SK-N-SH treated with all-trans-retinoic acid at 6 μM for 48 hours (cell line): ENCODE measurements at regions not wholly inside any gene's neighbourhood (a gene's known extent, or its start where the extent isn't known, plus 50 kb on each side); places are given as distances from the start of the nearest gene placed in this dataset.
A peak's percentile ranks its signal among the peaks of the same experiment; 100 is the strongest.

Experiments
- ATAC-seq: fragments of 200-7000 bp; cut with Tn5 transposase; 3 replicates; pipeline ENCODE4 v1.9.1; 2020; ENCODE audit warnings: mild to moderate bottlenecking, moderate library complexity
- GLIS3 ChIP-seq: fragments of 250-450 bp; sonication (Bioruptor Pico); IDR thresholded peaks from 2 replicates; pipeline ENCODE4 v1.5.0; 2020; ENCODE audit warnings: mild to moderate bottlenecking, moderate library complexity
- ISL1 ChIP-seq: fragments of 250-450 bp; sonication (Bioruptor Pico); IDR thresholded peaks from 2 replicates; pipeline ENCODE4 v2.1.2; 2022; ENCODE audit warnings: mild to moderate bottlenecking, moderate library complexity
- PPARA ChIP-seq: fragments of 250-450 bp; sonication (Bioruptor Pico); IDR thresholded peaks from 2 replicates; pipeline ENCODE4 v1.5.0; 2020; ENCODE audit warnings: mild to moderate bottlenecking, borderline replicate concordance
- RARB ChIP-seq: fragments of 250-450 bp; sonication (Bioruptor Pico); IDR thresholded peaks from 2 replicates; pipeline ENCODE4 v1.8.0; 2021; ENCODE audit warnings: mild to moderate bottlenecking, moderate library complexity
- TOX ChIP-seq: fragments of 250-450 bp; sonication (Bioruptor Pico); IDR thresholded peaks from 2 replicates; pipeline ENCODE4 v1.8.0; 2021; ENCODE audit warnings: mild to moderate bottlenecking, moderate library complexity, borderline replicate concordance
- ZFP30 ChIP-seq: fragments of 450-650 bp; formaldehyde crosslinking; IDR thresholded peaks from 2 replicates; pipeline ENCODE4 v1.5.0; 2022; ENCODE audit warnings: mild to moderate bottlenecking, moderate library complexity
- ZNF565 ChIP-seq: fragments of 450-650 bp; formaldehyde crosslinking; conservative IDR thresholded peaks from 2 replicates; pipeline ENCODE4 v1.5.0; 2020; ENCODE audit warnings: low read depth, mild to moderate bottlenecking, moderate library complexity
- ZNF70 ChIP-seq: fragments of 450-650 bp; formaldehyde crosslinking; IDR thresholded peaks from 2 replicates; pipeline ENCODE4 v1.5.0; 2020; ENCODE audit warnings: mild to moderate bottlenecking, moderate library complexity
- ZNF8 ChIP-seq: fragments of 450-650 bp; formaldehyde crosslinking; IDR thresholded peaks from 2 replicates; pipeline ENCODE4 v1.5.0; 2020; ENCODE audit warnings: mild to moderate bottlenecking, moderate library complexity
- TF ChIP-seq, protein P1 (sequence below): fragments of 250-450 bp; sonication (Bioruptor Pico); IDR thresholded peaks from 2 replicates; pipeline ENCODE4 v1.5.1; 2020; ENCODE audit warnings: low read depth, mild to moderate bottlenecking, moderate library complexity
- TF ChIP-seq, protein P2 (sequence below): fragments of 250-450 bp; sonication (Bioruptor Pico); IDR thresholded peaks from 2 replicates; pipeline ENCODE4 v1.5.0; 2020; ENCODE audit warnings: mild to moderate bottlenecking, moderate library complexity
- TF ChIP-seq, protein P3 (sequence below): fragments of 250-450 bp; sonication (Bioruptor Pico); IDR thresholded peaks from 2 replicates; pipeline ENCODE4 v1.5.1; 2021; ENCODE audit warnings: mild to moderate bottlenecking, moderate library complexity
- TF ChIP-seq, protein P4 (sequence below): fragments of 250-450 bp; sonication (Bioruptor Pico); IDR thresholded peaks from 2 replicates; pipeline ENCODE4 v1.8.0; 2020; ENCODE audit warnings: mild to moderate bottlenecking, moderate library complexity, borderline replicate concordance

DNA sequence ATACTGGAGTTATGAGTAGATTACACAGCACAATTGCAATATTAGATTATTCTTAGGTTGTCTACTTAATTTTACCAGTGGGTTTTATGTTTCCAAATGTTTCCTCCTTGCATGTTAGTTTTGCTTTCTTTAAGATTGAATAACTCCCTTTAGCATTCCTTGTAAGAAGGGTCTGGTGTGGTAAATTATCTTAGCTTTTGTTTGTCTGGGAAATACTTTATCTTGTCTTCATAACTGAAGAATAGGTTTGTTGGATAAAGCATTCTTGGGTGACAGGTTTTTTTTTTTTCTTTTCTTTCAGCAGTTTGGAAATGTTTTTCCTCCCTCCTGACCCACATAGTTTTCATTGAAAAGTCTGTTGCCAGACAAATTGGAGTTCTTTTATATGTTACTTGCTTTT lies 531.1 kb downstream of the ANXA1 start:
- no peak for ATAC-seq
- no peak for TF ChIP-seq ZNF8
- TF ChIP-seq, protein P1, sequence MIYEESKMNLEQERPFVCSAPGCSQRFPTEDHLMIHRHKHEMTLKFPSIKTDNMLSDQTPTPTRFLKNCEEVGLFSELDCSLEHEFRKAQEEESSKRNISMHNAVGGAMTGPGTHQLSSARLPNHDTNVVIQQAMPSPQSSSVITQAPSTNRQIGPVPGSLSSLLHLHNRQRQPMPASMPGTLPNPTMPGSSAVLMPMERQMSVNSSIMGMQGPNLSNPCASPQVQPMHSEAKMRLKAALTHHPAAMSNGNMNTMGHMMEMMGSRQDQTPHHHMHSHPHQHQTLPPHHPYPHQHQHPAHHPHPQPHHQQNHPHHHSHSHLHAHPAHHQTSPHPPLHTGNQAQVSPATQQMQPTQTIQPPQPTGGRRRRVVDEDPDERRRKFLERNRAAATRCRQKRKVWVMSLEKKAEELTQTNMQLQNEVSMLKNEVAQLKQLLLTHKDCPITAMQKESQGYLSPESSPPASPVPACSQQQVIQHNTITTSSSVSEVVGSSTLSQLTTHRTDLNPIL (CRISPR knock-in tag), result no peak
- TF ChIP-seq, protein P2, sequence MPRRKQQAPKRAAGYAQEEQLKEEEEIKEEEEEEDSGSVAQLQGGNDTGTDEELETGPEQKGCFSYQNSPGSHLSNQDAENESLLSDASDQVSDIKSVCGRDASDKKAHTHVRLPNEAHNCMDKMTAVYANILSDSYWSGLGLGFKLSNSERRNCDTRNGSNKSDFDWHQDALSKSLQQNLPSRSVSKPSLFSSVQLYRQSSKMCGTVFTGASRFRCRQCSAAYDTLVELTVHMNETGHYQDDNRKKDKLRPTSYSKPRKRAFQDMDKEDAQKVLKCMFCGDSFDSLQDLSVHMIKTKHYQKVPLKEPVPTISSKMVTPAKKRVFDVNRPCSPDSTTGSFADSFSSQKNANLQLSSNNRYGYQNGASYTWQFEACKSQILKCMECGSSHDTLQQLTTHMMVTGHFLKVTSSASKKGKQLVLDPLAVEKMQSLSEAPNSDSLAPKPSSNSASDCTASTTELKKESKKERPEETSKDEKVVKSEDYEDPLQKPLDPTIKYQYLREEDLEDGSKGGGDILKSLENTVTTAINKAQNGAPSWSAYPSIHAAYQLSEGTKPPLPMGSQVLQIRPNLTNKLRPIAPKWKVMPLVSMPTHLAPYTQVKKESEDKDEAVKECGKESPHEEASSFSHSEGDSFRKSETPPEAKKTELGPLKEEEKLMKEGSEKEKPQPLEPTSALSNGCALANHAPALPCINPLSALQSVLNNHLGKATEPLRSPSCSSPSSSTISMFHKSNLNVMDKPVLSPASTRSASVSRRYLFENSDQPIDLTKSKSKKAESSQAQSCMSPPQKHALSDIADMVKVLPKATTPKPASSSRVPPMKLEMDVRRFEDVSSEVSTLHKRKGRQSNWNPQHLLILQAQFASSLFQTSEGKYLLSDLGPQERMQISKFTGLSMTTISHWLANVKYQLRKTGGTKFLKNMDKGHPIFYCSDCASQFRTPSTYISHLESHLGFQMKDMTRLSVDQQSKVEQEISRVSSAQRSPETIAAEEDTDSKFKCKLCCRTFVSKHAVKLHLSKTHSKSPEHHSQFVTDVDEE (CRISPR knock-in tag), result no peak
- TF ChIP-seq ZNF565 (CRISPR knock-in tag), result no peak
- no peak for TF ChIP-seq ZFP30 (CRISPR knock-in tag)
- TF ChIP-seq, all 23 proteins: peak for 0

DNA sequence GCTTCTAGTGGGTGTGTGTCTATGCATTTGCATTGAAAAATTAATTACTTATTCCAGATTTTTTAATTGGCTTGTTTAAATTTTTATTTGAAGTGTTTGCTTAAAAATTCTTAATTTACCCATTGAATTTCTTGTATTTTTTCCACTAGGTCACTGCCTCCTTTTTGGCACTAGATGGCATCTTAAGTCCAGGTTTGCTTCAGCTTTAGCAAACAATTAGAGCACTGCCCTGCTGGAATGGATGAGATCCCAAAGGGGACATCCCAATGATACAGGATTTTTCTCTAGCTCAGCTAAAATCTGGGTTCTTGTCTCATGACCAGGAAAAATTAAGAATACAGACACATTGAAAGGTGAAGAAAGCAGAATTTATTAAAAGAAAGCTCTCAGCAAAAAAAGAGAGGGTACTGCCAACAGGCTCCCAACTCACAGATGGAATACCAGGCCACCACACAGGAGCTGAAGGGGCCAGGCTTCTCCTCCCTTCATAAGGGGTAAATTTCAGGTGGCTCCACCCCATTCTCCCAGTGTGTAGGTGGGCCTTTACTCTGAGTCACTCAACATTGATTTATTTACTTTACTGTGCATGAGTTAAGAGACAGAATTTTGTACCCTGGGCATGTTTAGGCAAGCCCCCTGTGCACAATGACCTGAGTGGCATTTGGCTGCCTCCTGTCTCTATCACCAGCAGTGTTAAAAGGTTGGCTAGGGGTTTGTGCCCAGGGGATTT lies 532.4 kb downstream of the ANXA1 start:
- TF ChIP-seq, protein P3, sequence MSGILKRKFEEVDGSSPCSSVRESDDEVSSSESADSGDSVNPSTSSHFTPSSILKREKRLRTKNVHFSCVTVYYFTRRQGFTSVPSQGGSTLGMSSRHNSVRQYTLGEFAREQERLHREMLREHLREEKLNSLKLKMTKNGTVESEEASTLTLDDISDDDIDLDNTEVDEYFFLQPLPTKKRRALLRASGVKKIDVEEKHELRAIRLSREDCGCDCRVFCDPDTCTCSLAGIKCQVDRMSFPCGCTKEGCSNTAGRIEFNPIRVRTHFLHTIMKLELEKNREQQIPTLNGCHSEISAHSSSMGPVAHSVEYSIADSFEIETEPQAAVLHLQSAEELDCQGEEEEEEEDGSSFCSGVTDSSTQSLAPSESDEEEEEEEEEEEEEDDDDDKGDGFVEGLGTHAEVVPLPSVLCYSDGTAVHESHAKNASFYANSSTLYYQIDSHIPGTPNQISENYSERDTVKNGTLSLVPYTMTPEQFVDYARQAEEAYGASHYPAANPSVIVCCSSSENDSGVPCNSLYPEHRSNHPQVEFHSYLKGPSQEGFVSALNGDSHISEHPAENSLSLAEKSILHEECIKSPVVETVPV, result no peak
- TF ChIP-seq TOX, result no peak
- TF ChIP-seq, protein P2 (CRISPR knock-in tag), result no peak
- peak; percentile 70 for ATAC-seq

DNA sequence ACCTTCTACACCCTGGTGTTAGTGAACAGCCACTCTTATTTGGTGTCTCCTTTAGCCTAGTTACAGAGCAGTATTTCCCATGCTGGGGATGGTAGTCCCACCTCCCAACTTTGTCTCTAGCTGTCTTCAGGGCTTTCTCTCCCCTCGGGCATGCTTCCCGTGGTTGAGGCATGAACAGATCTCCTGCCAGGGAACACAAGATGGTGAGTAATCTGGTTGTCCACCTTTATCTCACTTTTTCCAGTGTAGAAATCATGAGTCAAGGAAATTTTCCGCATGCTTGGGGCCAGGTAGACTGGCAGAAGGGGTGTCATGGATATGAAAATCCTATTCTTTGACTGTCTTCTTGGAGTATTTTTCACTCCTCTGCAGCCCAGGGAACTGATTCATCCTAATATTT lies 532.9 kb downstream of the ANXA1 start:
- no peak for ATAC-seq
- TF ChIP-seq TOX, result no peak
- TF ChIP-seq PPARA (CRISPR knock-in tag), result no peak
- no peak for TF ChIP-seq ZNF70 (CRISPR knock-in tag)
- no peak for TF ChIP-seq RARB
- TF ChIP-seq GLIS3 (CRISPR knock-in tag), result no peak
- no peak for TF ChIP-seq ZNF565 (CRISPR knock-in tag)
- TF ChIP-seq, protein P4, sequence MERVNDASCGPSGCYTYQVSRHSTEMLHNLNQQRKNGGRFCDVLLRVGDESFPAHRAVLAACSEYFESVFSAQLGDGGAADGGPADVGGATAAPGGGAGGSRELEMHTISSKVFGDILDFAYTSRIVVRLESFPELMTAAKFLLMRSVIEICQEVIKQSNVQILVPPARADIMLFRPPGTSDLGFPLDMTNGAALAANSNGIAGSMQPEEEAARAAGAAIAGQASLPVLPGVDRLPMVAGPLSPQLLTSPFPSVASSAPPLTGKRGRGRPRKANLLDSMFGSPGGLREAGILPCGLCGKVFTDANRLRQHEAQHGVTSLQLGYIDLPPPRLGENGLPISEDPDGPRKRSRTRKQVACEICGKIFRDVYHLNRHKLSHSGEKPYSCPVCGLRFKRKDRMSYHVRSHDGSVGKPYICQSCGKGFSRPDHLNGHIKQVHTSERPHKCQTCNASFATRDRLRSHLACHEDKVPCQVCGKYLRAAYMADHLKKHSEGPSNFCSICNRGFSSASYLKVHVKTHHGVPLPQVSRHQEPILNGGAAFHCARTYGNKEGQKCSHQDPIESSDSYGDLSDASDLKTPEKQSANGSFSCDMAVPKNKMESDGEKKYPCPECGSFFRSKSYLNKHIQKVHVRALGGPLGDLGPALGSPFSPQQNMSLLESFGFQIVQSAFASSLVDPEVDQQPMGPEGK (CRISPR knock-in tag), result no peak
- TF ChIP-seq, protein P2 (CRISPR knock-in tag), result no peak
- TF ChIP-seq ISL1 (CRISPR knock-in tag), result no peak
- TF ChIP-seq, all 23 proteins: peak for 0
